ENCODE measurements at regions not wholly inside any gene's neighbourhood (a gene's known extent, or its start where the extent isn't known, plus 50 kb on each side); places are given as distances from the start of the nearest gene placed in this dataset.
A peak's percentile ranks its signal among the peaks of the same experiment; 100 is the strongest.

GRCh38 chr20:50317609-50318008 is 127.0 kb downstream of the CEBPB start:
- H3K79me2 ChIP-seq (ENCODE audit: low read depth): peaks cover 45% of the 10 kb centered on the region
- no peak overlapping the region for H2AFZ ChIP-seq
- H3K4me3 ChIP-seq: no peak overlapping the region
- H3K27ac ChIP-seq: no peak overlapping the region
- H3K9me3 ChIP-seq (ENCODE audit: insufficient read depth, low read depth): no peaks in the 10 kb centered on the region
- no TSS peak for BruUV-seq (replicated peaks)
- H3K4me1 ChIP-seq (replicated peaks; ENCODE audit: insufficient read depth): peaks cover 69% of the 10 kb centered on the region
- TF ChIP-seq CTCF (conservative IDR thresholded peaks at IDR 0.05) (no peak), EZH2 (IDR thresholded peaks at IDR 0.05; ENCODE audit: low read depth) (no peak)
- no peaks in the 10 kb centered on the region for H3K27me3 ChIP-seq (ENCODE audit: insufficient read depth, low read depth)
- POLR2A ChIA-PET (ENCODE audit: unreplicated experiment): no interaction called here
- H4K20me1 ChIP-seq (ENCODE audit: insufficient read depth): no peaks in the 10 kb centered on the region
- peak overlapping the region; percentile 99; the same call in 1 of the 2 replicates for H3K4me2 ChIP-seq
- peaks cover 24% of the 10 kb centered on the region for H3K36me3 ChIP-seq (ENCODE audit: low read depth)
- CTCF ChIA-PET: no interaction called here
- H3F3A ChIP-seq (ENCODE audit: insufficient read depth, low read depth): peaks cover 53% of the 10 kb centered on the region
- H3K9me2 ChIP-seq (ENCODE audit: insufficient read depth): no peaks in the 10 kb centered on the region
- no peak for DNase-seq
- intact Hi-C loops (cut with micrococcal nuclease; ENCODE audit: unreplicated experiment): loop anchor here (5.0 kb wide), 1 partner anchor 465 kb away; no protein-coding TSS in a partner anchor

- POLR2A ChIA-PET (ENCODE audit: unreplicated experiment): interaction anchor here (0.6 to 0.8 kb wide), 2 partner anchors 32 to 164 kb away, joined by 3 read pairs; no protein-coding TSS in a partner anchor
- no peak overlapping the region for H2AFZ ChIP-seq
- peak in 1 of 2 experiments; percentile 53 for DNase-seq
- no TSS peak for BruUV-seq (replicated peaks)
- H3K9me2 ChIP-seq (ENCODE audit: insufficient read depth): no peaks in the 10 kb centered on the region
- H3K4me1 ChIP-seq (replicated peaks; ENCODE audit: insufficient read depth): peaks cover 58% of the 10 kb centered on the region
- peaks cover 45% of the 10 kb centered on the region for H3K79me2 ChIP-seq (ENCODE audit: low read depth)
- H4K20me1 ChIP-seq (ENCODE audit: insufficient read depth): no peaks in the 10 kb centered on the region
- peaks cover 43% of the 10 kb centered on the region for H3F3A ChIP-seq (ENCODE audit: insufficient read depth, low read depth)
- intact Hi-C loops (cut with micrococcal nuclease; ENCODE audit: unreplicated experiment): loop anchor here (5.0 kb wide), 1 partner anchor 464 kb away; no protein-coding TSS in a partner anchor
- peak overlapping the region; percentile 67; the same call in 1 of the 2 replicates for H3K4me3 ChIP-seq
- H3K4me2 ChIP-seq: peak overlapping the region; percentile 99
- H3K9me3 ChIP-seq (ENCODE audit: insufficient read depth, low read depth): no peaks in the 10 kb centered on the region
- H3K27me3 ChIP-seq (ENCODE audit: insufficient read depth, low read depth): no peaks in the 10 kb centered on the region
- CTCF ChIA-PET: no interaction called here
- H3K27ac ChIP-seq: peak overlapping the region; percentile 95; the same call in 1 of the 2 replicates
- peaks cover 24% of the 10 kb centered on the region for H3K36me3 ChIP-seq (ENCODE audit: low read depth)
- TF ChIP-seq CTCF (conservative IDR thresholded peaks at IDR 0.05) (no peak), EZH2 (IDR thresholded peaks at IDR 0.05; ENCODE audit: low read depth) (no peak)
These were observed 128.1 kb downstream of the CEBPB start for GRCh38 chr20:50318710-50319109.

- intact Hi-C loops (cut with micrococcal nuclease; ENCODE audit: unreplicated experiment): no loop called here
These were observed 129.6 kb downstream of the CEBPB start for GRCh38 chr20:50320005-50320900.

More at GRCh38 chr20:50320005-50320900, 129.6 kb downstream of the CEBPB start:
- ChIA-PET POLR2A (ENCODE audit: unreplicated experiment) (interaction anchor here (0.7 kb wide), 1 partner anchor 27 kb away, joined by 5 read pairs; no protein-coding TSS in a partner anchor), CTCF (interaction anchor here (0.5 kb wide), 1 partner anchor 66 kb away, joined by 7 read pairs; no protein-coding TSS in a partner anchor)
- Histone ChIP-seq H3K9me2 (ENCODE audit: insufficient read depth) (no peaks in the 10 kb centered on the region), H3K4me1 (replicated peaks; ENCODE audit: insufficient read depth) (peaks cover 43% of the 10 kb centered on the region), H3K79me2 (ENCODE audit: low read depth) (peaks cover 45% of the 10 kb centered on the region), H3K4me2 (peak overlapping the region; percentile 99), H3K9me3 (ENCODE audit: insufficient read depth, low read depth) (no peaks in the 10 kb centered on the region), H4K20me1 (ENCODE audit: insufficient read depth) (no peaks in the 10 kb centered on the region), H3F3A (ENCODE audit: insufficient read depth, low read depth) (peaks cover 28% of the 10 kb centered on the region), H3K4me3 (peak overlapping the region; percentile 67), H3K27me3 (ENCODE audit: insufficient read depth, low read depth) (no peaks in the 10 kb centered on the region), H2AFZ (peak overlapping the region; percentile 67), H3K27ac (peak overlapping the region; percentile 95), H3K36me3 (ENCODE audit: low read depth) (peaks cover 24% of the 10 kb centered on the region)
- BruUV-seq (replicated peaks): TSS peak; percentile 57
- peak in 1 of 2 experiments; percentile 52 for DNase-seq
- TF ChIP-seq EZH2 (IDR thresholded peaks at IDR 0.05; ENCODE audit: low read depth): no peak
- no peak for TF ChIP-seq CTCF (conservative IDR thresholded peaks at IDR 0.05)

Measured in PC-9 (cell line).